SH-SY5Y (cell line): ENCODE measurements at regions not wholly inside any gene's neighbourhood (a gene's known extent, or its start where the extent isn't known, plus 50 kb on each side); places are given as distances from the start of the nearest gene placed in this dataset.

Experiments used
- GATA2 ChIP-seq: IDR thresholded peaks from 2 replicates; pipeline ENCODE4 v1.6.1; 2011; ENCODE audit warnings: mild to moderate bottlenecking, low read depth, low read length
- GATA3 ChIP-seq: IDR thresholded peaks from 2 replicates; pipeline ENCODE4 v1.6.1; 2011; ENCODE audit warnings: low read depth, mild to moderate bottlenecking, low read length, moderate library complexity

DNA sequence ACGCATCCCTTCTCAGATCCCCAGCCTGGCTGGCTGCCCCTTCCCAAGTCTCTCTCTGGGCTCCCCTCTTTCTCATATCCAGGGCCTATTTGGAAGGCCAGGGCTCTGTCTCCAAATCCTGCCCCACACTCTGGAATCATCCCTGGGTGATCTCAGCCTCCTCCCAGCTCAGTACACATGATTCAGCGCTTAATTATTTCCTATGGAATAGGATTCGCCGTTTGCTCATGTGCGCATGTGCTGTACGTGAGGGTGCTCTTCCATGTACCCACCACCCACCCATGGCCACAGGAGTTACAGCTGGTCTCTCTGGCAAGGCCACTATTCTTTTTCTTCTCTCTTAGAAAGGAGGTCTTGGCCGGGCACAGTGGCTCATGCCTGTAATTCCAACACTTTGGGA, 81.7 kb upstream of the FOXP4 start:
- TF ChIP-seq GATA2 (no peak), GATA3 (no peak)
